GM23338 (cell line): ENCODE measurements at regions not wholly inside any gene's neighbourhood (a gene's known extent, or its start where the extent isn't known, plus 50 kb on each side); places are given as distances from the start of the nearest gene placed in this dataset.

Experiments
- CREB1 ChIP-seq: fragments of 250-450 bp; sonication (Bioruptor Pico); IDR thresholded peaks from 2 replicates; pipeline ENCODE4 v1.5.0; 2020; ENCODE audit warnings: low read depth, mild to moderate bottlenecking, moderate library complexity
- EZH2 ChIP-seq: fragments of 200-600 bp; sonication (generic); IDR thresholded peaks from one replicate; pipeline ENCODE4 v1.8.0; 2017; ENCODE audit warnings: antibody characterized with exemption, mild to moderate bottlenecking, low read depth; ENCODE audit not compliant: unreplicated experiment
- EZH2phosphoT487 ChIP-seq: fragments of 200-600 bp; sonication (generic); IDR thresholded peaks from one replicate; pipeline ENCODE4 v1.8.1; 2018; ENCODE audit warnings: antibody characterized with exemption; ENCODE audit not compliant: unreplicated experiment
- POLR2AphosphoS5 ChIP-seq: IDR thresholded peaks from 2 replicates; pipeline ENCODE4 v1.6.1; 2016; ENCODE audit warnings: antibody characterized with exemption, low read depth
- ZNF114 ChIP-seq: fragments of 250-450 bp; sonication (Bioruptor Pico); IDR thresholded peaks from 2 replicates; pipeline ENCODE4 v1.5.0; 2020; ENCODE audit warnings: mild to moderate bottlenecking, moderate library complexity
- TF ChIP-seq, protein P1 (sequence below), 2 experiments: fragments of 200-600 bp in 1 of 2; sonication (generic) in 1 of 2; conservative IDR thresholded peaks; 2 replicates each; pipeline versions ENCODE4 v1.5.1 to v1.6.1; 2016 to 2017; ENCODE audit warnings: antibody characterized with exemption in 2 of 2, low read depth in 2 of 2, mild to moderate bottlenecking in 2 of 2, moderate library complexity in 1 of 2
- TF ChIP-seq, protein P2 (sequence below): IDR thresholded peaks from 2 replicates; pipeline ENCODE4 v1.6.1; 2016; ENCODE audit warnings: antibody characterized with exemption
- TF ChIP-seq, protein P3 (sequence below): IDR thresholded peaks from one replicate; pipeline ENCODE4 v1.6.1; 2018; ENCODE audit warnings: antibody characterized with exemption; ENCODE audit not compliant: unreplicated experiment

DNA sequence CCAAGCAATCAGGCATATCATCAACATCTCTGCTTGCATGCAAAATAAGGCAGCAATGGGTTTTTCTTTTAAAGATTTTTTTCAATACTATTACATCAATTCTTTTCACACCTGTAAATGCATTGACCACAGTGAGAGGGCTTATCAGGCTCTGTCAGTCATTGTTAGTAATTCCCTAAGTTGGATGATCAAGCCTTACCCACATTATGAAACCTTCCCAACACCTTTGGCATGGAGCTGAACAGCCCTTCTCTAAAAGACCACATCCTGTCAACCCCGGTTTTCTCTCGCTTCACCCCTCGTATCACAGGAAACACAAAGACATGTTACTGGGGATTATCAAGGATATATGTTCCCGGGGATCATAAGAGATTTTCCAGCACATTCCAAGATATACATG lies 135.2 kb upstream of the SLC24A5 start:
- TF ChIP-seq, protein P1, sequence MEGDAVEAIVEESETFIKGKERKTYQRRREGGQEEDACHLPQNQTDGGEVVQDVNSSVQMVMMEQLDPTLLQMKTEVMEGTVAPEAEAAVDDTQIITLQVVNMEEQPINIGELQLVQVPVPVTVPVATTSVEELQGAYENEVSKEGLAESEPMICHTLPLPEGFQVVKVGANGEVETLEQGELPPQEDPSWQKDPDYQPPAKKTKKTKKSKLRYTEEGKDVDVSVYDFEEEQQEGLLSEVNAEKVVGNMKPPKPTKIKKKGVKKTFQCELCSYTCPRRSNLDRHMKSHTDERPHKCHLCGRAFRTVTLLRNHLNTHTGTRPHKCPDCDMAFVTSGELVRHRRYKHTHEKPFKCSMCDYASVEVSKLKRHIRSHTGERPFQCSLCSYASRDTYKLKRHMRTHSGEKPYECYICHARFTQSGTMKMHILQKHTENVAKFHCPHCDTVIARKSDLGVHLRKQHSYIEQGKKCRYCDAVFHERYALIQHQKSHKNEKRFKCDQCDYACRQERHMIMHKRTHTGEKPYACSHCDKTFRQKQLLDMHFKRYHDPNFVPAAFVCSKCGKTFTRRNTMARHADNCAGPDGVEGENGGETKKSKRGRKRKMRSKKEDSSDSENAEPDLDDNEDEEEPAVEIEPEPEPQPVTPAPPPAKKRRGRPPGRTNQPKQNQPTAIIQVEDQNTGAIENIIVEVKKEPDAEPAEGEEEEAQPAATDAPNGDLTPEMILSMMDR (conservative IDR thresholded peaks at IDR 0.05; ENCODE audit: low read depth in 2 of 2) = no peak
- TF ChIP-seq EZH2 = no peak
- TF ChIP-seq EZH2phosphoT487 = no peak
- TF ChIP-seq, protein P2, sequence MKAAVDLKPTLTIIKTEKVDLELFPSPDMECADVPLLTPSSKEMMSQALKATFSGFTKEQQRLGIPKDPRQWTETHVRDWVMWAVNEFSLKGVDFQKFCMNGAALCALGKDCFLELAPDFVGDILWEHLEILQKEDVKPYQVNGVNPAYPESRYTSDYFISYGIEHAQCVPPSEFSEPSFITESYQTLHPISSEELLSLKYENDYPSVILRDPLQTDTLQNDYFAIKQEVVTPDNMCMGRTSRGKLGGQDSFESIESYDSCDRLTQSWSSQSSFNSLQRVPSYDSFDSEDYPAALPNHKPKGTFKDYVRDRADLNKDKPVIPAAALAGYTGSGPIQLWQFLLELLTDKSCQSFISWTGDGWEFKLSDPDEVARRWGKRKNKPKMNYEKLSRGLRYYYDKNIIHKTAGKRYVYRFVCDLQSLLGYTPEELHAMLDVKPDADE = no peak
- TF ChIP-seq, protein P3, sequence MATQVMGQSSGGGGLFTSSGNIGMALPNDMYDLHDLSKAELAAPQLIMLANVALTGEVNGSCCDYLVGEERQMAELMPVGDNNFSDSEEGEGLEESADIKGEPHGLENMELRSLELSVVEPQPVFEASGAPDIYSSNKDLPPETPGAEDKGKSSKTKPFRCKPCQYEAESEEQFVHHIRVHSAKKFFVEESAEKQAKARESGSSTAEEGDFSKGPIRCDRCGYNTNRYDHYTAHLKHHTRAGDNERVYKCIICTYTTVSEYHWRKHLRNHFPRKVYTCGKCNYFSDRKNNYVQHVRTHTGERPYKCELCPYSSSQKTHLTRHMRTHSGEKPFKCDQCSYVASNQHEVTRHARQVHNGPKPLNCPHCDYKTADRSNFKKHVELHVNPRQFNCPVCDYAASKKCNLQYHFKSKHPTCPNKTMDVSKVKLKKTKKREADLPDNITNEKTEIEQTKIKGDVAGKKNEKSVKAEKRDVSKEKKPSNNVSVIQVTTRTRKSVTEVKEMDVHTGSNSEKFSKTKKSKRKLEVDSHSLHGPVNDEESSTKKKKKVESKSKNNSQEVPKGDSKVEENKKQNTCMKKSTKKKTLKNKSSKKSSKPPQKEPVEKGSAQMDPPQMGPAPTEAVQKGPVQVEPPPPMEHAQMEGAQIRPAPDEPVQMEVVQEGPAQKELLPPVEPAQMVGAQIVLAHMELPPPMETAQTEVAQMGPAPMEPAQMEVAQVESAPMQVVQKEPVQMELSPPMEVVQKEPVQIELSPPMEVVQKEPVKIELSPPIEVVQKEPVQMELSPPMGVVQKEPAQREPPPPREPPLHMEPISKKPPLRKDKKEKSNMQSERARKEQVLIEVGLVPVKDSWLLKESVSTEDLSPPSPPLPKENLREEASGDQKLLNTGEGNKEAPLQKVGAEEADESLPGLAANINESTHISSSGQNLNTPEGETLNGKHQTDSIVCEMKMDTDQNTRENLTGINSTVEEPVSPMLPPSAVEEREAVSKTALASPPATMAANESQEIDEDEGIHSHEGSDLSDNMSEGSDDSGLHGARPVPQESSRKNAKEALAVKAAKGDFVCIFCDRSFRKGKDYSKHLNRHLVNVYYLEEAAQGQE = no peak
- TF ChIP-seq POLR2AphosphoS5 = no peak
- TF ChIP-seq ZNF114 (CRISPR knock-in tag) = no peak
- no peak for TF ChIP-seq CREB1 (CRISPR knock-in tag)
